ELF-1 (cell line): ENCODE measurements at regions not wholly inside any gene's neighbourhood (a gene's known extent, or its start where the extent isn't known, plus 50 kb on each side); places are given as distances from the start of the nearest gene placed in this dataset.
"Not testable (repeated sequence)": the region's sequence is repeated elsewhere in the genome, so short reads cannot be mapped to it uniquely, and the experiment has no call there.

Experiments
- DNase-seq: peaks from one replicate; pipeline ENCODE4 v3.0.0-alpha.2; 2016; ENCODE audit warnings: low read depth, low spot score

GRCh38 chr21:36591326-36591970 lies 107.5 kb upstream of the SIM2 start:
- no peak for DNase-seq

DNA sequence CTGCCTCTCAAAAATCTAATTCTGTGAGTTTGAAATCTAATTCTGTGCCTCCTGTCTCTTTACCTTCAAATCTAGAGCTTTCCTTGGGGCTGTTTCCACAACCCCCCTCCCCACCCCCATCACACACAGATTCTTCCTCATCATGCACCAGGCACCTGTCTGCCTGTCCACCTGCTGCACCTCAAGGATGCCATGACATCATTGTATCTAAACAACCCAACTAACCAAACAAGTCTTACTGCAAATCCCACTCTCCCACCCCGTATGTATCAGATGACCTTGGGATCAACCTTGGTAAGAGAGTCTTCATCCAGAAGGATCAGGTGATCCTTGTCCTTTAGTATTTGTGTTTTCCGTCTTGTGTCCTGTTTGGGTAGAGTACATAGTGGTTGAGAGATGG lies 102.7 kb upstream of the SIM2 start:
- DNase-seq, result no peak

DNA sequence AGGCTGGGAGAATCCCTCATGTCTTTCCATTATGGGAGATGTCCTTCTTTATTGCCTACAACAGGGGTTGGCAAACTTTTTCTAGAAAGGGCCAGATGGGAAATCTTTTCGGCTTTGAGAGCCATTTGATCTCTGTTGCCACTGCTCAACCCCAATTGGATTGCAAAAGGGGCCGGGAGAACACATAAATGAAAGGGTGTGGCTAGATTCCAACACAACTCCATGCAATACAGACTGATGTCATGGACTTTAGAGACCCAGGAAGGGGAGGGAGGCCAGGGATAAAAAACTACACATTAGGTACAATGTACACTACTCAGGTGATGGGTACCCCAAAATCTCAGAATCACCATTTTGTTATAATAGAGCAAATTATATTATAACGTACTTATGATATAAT lies 97.6 kb upstream of the SIM2 start:
- DNase-seq, result no peak

DNA sequence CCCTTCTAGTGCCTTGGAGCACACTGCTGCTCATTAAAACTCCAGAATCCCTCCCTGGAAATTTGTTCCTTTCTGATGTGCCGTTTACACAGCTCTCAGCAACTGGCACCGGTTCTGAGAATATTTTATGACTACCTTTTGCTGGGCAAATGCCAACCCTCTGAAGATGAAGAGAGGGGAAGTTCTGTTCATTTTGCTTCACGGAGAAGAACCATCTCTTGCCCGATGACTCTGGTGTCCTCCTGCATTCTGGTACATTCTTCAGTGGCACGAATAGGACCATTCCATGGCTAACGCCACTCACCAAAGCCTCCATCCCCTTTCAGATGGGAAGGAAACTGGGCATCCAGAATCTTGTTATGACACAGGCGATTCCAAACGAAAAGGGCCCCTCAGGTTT lies 96.2 kb upstream of the SIM2 start:
- DNase-seq, result no peak

DNA sequence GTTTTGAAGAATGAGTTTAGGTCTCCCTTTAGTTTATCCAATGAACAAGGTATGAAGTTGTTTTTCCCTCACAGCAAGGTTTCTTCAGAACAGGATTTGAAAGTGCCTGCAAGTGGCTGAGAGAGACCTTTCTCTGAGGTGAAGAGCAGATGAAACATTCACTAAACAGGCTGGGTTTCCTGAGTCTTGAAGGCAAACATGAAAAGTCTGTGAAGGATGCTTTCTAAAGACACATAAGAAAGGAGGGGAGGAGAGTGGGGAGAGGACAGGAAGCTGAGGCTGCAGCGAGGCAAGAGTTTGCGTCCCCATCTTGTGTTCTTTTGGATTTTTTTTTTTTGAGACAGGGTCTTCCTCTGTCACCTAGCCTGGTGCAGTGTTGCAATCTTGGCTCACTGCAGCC lies 95.7 kb upstream of the SIM2 start:
- no peak for DNase-seq

DNA sequence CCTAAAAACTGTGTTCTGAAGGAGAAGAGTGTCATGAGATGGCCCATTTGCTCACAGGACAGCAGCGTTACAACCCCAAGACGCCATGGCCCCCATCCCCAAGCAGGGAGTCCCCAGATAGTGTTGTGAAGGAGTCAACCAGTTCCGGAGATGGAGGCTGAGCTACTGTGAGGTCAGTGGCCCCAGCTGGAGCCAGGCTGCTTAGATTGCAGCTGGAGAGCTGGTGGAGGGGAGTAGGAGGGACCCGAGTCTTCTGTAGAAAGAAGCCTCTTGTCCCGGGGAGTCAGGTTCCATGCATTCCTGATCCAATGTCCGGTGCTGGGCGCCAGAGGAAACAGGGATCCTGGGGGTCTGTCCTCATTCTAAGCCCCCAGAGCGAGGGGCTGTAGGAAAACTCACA lies 93.5 kb upstream of the SIM2 start:
- no peak for DNase-seq

GRCh38 chr21:36606287-36606982 lies 92.5 kb upstream of the SIM2 start:
- no peak for DNase-seq

- no peak for DNase-seq
These were observed 92.0 kb upstream of the SIM2 start for GRCh38 chr21:36606983-36607325.

GRCh38 chr21:36608041-36608896 lies 90.6 kb upstream of the SIM2 start:
- DNase-seq, result no peak

- no peak for DNase-seq
These were observed 90.1 kb upstream of the SIM2 start for GRCh38 chr21:36608897-36609225.

DNA sequence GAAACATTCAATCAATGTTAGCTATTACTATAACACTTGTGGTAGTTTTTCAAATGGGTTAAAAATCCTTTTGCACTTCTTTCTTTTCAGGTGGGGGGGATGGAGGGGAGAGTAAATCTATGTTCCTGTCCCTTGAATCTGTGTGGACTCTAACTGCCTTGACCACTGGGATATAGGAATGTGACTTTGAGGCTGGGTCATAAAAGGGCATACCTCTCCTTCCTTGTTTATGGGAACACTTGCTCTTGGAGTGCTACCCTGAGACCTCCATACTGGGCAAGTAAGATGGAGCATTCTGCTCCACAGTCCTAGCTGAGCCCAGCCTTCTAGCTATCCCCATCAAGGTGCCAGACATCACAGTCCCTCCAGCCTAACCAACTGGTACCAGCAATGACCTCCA lies 89.3 kb upstream of the SIM2 start:
- no peak for DNase-seq

- DNase-seq, result no peak
These were observed 88.7 kb upstream of the SIM2 start for GRCh38 chr21:36610201-36610600.

DNA sequence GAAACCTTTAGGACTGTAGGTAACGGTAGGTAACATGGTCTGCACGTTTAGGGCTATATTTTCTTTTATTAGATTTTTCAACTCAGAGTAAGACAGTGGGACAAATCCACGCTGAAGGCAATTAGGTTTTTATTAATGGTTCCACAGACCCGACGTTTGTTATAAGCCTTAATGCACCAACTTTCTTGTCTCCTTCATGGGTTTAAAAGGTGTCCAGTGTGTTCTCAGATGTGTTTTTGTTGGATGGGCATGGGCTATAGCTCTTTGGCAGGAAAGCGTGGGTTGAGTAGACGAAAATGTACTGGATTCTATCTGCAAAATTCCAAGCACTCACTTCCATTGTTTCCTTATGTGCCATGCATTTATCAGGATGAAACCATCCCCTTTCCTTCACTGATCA lies 88.0 kb upstream of the SIM2 start:
- DNase-seq, result no peak

- DNase-seq, result no peak
These were observed 87.5 kb upstream of the SIM2 start for GRCh38 chr21:36611379-36611778.

- DNase-seq, result no peak
These were observed 85.9 kb upstream of the SIM2 start for GRCh38 chr21:36613059-36613458.

DNA sequence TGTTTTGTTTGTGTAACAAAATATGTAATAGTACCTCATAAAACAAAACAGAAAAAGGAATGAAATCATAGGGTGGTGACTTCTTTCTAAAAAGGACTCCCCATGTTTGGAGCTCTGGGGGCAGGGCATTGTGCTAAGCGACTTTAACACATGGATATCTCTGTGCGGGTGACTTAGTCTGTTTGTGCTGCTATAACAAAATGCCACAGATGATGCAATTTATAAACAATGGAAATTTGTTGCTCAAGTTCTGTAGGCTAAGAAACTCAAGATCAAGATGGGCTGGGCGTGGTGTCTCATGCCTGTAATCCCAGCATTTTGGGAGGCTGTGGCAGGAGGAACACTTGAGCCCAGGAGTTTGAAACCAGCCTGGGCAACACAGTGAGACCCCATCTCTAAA lies 85.4 kb upstream of the SIM2 start:
- no peak for DNase-seq

DNA sequence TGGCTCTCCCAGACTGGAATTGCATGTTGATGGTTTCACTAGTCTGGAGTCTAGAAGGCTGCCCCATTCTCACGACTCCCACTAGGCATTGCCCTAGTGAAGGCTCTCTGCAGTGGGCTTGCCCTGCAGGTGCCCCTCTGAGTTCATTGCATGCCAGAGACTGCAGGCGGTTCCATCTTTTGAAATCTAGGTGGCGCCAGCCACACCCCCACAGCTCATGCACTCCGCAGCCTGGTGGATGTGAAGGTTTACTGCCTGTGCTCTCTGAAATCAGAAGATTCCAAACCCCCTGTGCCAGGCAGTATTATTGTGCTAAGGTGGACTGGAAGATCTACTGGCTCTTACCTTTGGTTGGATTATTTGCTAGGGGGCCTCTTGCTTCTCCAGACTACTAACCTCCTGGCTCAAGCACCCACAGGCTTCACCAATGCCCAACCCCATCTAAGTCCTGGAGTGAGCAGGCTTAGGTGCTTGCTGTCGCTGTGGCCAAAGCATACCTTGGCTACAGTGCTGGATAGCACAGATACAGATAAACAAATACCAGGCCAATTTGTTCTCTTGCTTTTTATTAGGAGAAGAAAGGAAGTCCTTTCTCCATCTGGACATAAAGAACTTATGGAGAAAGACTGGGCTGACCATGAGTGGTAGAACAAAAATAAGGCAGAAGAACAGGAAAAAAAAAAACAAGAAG lies 83.5 kb upstream of the SIM2 start:
- peak; percentile 44 for DNase-seq

- not testable (repeated sequence) for DNase-seq
These were observed 82.1 kb upstream of the SIM2 start for GRCh38 chr21:36616773-36617172.

DNA sequence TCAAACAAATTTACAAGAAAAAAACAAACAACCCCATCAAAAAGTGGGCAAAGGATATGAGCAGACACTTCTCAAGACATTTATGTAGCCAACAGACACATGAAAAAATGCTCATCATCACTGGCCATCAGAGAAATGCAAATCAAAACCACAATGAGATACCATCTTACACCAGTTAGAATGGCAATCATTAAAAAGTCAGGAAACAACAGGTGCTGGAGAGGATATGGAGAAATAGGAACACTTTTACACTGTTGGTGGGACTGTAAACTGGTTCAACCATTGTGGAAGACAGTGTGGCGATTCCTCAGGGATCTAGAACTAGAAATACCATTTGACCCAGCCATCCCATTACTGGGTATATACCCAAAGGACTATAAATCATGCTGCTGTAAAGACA lies 77.1 kb upstream of the SIM2 start:
- not testable (repeated sequence) for DNase-seq

DNA sequence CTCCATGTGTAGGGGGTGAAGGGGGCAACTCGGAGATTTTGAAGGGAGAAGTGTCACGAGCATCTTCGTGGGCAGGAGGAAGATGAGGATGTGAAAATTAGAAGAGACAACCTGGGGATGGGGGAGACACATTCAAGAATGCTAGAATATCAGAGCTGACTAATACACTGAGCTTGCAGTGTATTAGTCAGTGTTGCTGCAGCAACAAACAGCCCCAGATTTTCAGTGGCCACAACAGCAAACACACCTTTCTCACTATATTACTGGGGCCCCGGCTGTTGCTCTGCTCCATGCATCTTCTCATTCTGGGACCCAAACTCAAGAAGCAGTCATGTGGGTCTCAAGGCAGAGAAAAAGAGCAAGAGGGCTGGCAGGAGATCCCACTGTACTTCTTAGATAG lies 74.8 kb upstream of the SIM2 start:
- no peak for DNase-seq

- no peak for DNase-seq
These were observed 72.1 kb upstream of the SIM2 start for GRCh38 chr21:36626791-36627190.

DNA sequence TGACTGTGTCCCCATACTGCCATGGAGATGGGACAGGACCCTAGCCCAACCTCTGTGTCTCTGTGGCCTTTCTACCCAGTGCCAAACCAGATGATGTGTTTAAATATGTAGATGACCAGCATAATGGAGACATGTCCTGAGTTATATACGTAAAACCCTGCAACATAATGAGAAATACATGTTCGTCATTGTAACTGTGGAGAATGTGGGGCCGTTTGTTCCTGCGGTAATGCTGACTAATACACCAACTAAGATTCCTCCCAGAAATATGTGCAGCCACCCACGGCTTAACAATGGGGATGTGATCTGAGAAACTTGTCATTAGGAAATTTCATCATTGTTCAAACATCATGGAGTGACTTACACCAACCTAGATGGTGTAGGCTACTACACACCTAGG lies 71.7 kb upstream of the SIM2 start:
- DNase-seq, result no peak
